Upper lobe of left lung (tissue), 4 donors: ENCODE measurements at regions not wholly inside any gene's neighbourhood (a gene's known extent, or its start where the extent isn't known, plus 50 kb on each side); places are given as distances from the start of the nearest gene placed in this dataset.
"Not testable (repeated sequence)": the region's sequence is repeated elsewhere in the genome, so short reads cannot be mapped to it uniquely, and the experiment has no call there.

ENCODE experiments used
- CTCF ChIP-seq, 6 experiments: fragments of 450-650 bp in 4 of 6; fragments of 200-600 bp in 2 of 6; sonication (generic) in 2 of 6; IDR thresholded peaks; one replicate each; pipeline ENCODE4 v1.5.1; 2016 to 2019; ENCODE audit warnings: antibody characterized with exemption in 6 of 6
- EP300 ChIP-seq, 4 donors: sonication (generic); formaldehyde crosslinking; IDR thresholded peaks; one replicate each; pipeline ENCODE4 v1.5.1; 2017; ENCODE audit warnings: antibody characterized with exemption in 4 of 4, control low read depth in 2 of 4
- POLR2A ChIP-seq, 4 donors: fragments of 450-650 bp; IDR thresholded peaks; one replicate each; pipeline ENCODE4 v1.5.1; 2016 to 2017; ENCODE audit warnings: antibody characterized with exemption in 4 of 4, mild to moderate bottlenecking in 2 of 4

- not testable (repeated sequence) for TF ChIP-seq CTCF, POLR2A, EP300 (IDR thresholded peaks at IDR 0.05)
Observed at GRCh38 chr21:5044812-5045211, 5476.6 kb upstream of the TPTE start.
